GM18508 (cell line): ENCODE measurements at regions not wholly inside any gene's neighbourhood (a gene's known extent, or its start where the extent isn't known, plus 50 kb on each side); places are given as distances from the start of the nearest gene placed in this dataset.

Experiments
- ATAC-seq: cut with Tn5 transposase; IDR thresholded peaks from one replicate; pipeline ENCODE4 v1.9.1; 2021; ENCODE audit warnings: moderate number of reproducible peaks; ENCODE audit not compliant: insufficient read depth, unreplicated experiment

DNA sequence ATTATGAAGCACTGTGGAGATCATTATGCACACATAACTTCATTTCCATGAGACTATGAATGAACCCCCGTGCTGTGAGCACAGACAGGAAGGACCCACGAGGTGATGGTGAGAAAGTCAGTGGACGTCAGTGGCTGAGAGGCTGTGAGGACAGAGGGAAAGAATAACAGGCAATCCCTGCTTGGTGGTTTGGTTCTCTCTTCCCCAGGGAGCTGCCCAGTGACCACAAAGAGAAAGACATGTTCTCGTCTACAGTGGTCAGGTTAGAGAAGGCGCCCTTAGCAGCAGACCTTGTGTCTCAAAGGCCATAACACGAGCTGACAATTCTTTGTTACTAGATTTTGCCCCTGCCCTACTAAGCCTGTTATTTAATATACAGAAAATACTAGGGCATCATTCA, 609.2 kb downstream of the TOX3 start:
- ATAC-seq, result no peak

DNA sequence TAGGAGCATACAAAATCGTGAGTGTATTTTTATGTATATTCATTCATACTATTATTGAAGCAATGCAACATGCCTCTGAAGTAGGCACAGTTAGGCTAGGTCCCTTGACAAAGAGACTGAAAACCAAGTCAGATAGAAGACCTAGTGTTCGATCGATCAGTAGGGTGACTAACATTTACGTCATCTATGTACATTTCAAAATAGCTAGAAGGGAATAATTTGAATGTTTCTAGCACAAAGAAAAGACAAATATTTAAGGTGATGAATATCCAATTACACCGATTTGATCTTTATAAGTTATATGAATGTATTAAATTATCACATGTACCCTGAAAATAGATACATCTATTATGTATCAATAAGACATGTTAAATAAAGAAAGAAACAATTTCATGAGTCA, 610.1 kb downstream of the TOX3 start:
- no peak for ATAC-seq

DNA sequence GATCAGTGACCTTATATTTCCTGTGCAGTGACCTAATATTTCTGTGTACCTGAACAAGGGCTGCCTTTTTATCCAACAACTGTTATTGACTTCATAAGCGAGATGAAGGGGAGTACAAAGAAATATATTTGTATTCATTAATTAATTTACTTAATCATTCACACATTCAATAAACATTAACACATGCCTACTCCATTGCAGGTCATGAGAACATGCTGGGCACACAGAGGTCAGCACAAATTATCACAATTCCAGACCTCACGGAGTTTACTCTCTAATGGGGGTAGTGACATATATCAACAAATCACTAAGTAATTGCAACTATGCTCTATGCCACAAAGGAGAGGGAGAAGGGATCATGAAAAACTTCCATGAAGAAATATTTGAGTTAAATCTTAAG, 614.6 kb downstream of the TOX3 start:
- no peak for ATAC-seq

DNA sequence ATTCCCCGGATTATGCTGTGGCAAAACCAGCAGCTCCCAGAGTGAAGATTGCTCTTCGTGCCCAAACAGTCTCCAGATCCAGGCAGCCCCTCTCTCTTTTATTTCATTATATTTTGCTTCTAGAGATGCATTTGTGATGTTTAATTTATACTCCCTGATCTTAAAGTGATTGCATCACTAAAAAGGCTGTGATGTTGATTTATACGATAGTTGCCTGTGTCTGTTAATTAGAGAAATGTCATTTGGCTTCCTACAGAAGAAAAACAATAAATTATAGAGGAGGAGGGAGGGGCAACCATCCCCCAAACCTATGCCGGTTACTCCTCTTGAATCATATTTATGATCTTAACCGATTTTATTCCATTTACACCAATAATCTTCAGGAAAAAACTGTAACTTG, 615.3 kb downstream of the TOX3 start:
- no peak for ATAC-seq

DNA sequence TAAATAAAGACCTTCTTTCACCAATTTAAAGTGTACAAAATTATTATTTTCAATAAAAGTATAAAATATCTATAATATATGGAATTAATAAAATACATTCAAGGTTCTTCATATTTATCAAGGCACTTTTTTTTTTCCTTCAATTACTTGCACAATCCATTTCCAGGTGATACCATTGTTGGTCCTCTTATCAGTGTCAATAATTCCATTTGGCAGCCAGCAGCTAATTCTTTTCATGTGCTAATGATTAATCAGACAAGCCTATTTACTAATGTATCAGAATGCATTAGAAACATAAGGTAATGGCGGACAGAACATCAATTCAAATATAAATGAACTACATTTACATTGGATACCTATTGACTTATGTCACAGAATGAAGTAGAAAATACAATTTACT, 622.2 kb downstream of the TOX3 start:
- ATAC-seq, result no peak

DNA sequence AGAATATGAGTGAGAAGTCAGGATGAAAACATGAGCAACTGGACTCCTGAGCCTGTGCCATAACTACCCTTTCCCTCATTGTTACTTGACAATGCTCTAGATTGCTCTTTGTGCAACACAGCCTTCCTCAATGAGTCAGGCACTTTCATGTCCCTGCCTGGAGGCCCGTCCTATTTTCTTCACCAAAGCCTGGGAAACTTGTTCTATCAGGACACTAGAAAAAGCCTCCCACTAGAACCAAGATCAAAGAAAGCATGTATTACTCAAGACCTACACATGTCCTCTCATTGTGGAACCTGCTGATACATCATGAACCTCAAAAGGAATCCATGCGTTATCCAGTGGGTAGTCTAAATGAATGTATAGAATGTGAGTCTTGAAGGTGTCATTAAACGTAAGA, 624.5 kb downstream of the TOX3 start:
- ATAC-seq, result no peak

DNA sequence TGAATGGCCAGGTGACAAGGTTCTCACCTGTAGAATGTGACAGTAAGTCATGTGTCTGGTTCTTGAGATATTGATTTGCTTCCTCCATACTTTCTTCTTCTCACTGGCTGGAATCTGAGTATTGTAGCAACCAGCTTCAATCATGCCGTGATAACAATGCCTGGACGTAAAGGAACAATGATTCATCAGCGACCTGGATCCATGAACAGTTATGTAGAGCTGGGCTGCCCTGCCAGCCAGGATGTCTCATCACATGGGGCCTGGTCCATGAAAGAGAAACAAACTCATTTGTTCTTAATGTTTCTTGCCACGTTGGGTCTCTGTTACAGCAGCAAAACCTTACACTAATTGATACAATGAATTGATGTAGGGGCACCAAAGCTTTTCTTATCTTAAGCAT, 627.2 kb downstream of the TOX3 start:
- ATAC-seq, result no peak

DNA sequence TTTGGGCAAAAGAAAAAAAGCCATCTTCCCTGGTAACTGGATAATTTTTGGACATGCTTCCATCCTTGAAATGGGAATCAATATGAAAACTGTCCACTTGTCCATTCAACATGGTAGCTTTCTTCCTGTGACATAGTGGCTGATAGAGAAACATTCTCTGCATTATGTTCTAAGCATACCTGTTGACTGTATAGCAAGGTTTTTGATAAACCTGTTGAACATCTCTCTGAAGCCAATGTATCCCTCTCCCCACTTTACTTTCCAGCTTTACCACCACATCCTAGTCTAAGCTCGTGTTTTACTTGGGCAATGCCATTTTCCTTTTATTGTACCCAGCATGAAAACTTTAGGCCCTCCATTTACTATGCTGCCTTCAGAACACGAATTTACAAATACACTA, 630.1 kb downstream of the TOX3 start:
- ATAC-seq, result no peak

DNA sequence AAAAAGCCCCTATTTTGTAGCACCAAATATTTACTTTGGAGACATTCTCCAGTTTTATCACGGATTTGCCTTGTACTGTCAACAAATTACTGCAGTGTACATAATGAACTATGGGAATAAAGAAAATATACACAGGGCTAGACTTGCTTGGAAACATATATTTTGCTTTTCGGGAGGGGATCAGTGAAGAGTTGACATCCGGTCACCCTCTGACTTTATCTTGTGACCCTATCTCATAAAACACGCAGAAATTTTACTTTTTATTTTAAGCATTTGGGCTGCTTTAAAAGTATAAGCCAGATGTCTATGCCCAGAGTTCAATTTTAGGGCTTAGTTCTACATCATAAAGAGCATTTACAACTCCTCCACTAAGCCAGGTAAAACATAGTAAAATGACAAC, 630.7 kb downstream of the TOX3 start:
- ATAC-seq, result no peak

DNA sequence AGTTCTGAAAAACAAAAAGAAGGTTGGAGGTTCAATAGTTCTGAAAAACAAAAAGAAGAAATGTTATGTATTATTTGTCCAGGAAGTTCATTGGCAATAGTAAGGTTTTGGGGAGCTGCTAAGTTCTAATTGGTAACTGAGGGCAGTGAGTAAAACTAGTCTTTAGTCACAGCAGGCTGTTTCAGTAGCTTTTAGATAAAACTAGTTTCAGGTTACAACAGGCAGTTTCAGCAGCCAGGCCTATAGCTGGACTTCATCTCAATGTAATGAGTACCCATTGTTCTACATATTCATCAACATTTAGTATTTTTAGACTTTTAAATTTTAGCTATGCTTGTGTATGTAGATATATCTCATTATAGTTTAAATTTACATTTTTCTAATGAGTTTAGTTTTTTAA, 639.3 kb downstream of the TOX3 start:
- no peak for ATAC-seq

DNA sequence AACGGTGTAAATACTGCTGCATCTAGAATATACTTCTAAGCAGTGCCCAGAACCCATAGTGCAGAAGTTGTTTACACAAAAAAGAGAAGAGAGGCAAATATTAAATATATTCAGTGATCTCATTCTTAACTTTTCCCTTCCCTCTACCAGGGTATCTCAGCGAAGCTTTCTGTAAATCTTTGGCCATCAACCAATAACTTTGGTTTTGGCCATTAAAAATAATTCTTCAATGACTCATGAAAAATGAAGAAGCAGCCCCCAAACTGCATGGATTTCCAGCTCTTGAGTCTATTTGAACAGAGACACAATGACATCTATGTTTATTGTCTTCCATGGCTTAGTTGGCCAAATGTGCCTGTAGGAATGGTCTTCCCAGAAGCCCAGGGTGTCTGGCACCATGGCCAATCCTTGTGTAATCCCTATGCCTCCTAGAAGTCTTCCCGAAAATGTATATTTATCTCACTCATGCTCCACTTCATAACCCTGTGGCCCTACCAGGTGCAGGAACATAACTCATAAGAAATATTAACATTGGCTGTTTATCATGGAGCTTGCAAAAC, 646.6 kb downstream of the TOX3 start:
- ATAC-seq, result no peak

DNA sequence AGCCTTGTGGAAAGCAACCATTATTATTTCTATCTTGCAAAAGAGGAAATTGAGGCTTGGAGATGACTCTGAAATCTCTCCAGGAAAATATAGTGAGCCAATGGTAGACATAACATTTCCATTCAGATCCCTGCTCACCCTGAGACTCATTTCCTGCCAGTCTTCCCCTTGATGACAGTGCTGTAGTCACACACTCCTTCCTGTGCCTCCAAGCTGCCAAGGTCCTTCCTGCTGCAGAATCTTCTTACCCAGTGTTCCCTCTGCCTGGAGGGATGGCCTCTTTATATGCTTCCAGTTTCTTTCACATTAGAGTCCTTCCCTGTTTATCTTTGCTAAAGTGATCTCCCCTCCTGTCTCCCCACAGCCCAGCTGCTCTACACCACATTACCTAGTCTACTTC, 648.1 kb downstream of the TOX3 start:
- ATAC-seq, result no peak

DNA sequence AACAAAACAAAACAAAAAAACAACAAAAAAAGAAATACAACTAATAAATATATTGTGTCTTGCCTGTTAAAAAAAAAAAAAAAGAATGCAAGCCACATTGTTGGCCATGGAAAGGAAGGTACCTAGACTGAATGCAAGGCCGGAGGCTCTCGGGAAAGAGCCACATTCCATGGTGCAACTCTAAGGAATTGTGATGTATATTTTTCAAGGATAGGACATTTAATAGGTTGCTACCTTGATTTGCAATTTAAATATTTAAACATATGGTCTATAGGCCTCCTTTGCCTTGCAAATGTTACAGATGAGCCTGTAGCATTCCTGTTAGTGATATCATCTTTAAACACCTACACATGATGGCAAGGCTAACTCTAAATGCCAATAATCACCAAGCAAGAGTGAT, 650.9 kb downstream of the TOX3 start:
- ATAC-seq, result no peak

DNA sequence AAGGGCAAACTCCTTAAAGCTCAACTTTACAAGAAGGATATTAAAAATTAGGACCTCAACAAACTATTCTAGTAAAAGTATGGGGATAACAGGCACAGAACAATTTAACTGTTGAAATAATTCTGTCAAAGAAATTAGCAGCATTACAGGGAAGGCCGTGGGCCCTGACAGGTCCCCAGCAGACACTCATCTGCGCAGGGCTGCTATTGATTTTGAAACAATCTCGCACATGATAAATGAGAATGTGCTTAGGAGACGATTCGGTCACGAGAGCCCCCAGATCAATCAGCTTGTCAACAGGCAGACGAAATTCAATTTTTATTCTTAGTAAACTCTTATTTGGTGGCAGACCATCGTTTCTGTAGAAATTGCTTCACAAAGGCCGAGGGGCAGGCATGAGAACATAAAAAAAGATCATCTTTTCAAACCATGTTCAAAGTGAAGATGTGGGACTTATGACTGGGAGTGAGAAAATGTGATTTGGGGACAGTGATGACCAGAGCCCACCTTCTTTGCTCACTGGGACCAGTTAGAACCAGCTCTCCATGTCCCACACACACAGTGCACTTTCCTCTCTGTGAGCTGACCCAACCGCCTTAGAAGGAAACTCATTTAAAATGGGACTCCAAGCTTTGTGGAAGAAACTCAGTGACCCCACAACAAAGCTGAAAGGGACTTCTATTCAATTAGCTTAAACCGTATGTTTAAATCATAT, 654.5 kb downstream of the TOX3 start:
- no peak for ATAC-seq

DNA sequence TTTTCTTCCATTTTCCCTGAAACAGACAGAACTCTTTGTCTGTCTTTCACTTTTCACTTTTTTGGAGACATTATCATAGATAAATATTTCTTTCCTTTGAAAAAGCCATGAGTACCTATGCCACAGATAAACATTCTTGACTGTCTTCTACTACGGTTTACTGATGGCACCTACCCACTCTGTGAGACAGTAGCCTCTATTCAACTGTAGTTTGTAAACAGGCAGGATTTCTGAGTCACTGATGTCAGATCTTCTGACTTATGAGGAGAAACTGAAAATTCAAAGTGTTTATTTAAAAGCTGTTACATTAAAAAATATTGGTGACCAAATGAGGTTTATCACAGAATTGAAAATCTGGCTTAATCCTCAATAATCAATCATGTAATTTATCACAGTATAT, 658.4 kb downstream of the TOX3 start:
- no peak for ATAC-seq

DNA sequence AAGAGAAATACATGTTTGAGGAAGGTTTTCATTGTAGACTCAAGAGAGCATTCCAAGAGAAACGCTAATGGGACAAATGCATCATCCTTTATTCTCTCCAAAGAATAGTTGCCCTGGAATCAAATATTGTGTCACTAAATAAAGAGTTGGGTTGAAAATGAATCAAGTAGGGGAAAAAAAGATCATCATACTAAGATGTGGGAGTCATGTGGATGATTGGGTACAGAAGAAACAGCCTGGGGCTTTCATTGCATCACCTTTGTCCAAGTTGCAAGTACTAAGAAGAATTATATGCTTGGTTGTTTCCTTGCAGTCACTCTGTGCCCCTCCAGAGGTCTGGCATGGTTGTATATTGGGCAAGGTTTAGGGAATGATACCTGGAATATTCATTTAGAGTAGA, 658.9 kb downstream of the TOX3 start:
- ATAC-seq, result no peak

DNA sequence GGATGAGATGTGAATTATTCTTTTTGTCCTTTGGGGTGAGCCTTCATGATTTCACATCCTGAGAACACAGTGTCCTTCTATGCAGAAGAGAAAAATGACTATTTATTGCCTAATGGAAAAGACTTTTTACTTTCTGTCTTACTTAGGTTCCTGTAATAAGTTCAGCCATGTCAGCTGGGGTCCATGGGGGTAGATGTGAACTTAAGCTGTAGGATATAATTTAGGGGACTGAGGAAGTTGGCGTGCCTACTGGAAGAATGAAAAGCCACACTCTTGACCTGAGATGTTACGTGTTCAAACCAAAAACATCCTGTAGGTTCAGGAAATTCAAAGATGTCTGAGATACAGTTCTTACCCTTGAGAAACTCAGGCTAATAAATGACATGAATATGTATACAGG, 660.5 kb downstream of the TOX3 start:
- ATAC-seq, result no peak

DNA sequence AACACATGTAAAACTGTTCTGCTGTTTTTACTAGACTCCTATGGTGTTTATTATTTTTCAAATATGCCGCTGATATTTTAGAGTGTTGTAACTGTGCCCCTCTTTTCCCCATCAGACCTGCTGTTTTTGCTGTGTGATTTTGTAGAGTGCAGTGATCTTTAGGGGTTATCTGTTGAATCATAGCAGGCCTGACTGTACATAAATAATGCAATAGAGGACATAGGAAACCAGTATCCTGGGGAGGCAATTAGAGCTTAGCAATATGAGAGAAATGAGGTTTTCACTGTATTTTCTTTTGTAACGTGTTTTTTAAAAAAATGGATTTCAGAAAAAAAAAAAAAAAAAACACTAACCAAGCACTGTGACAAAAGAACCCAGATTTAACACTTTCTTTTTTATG, 662.2 kb downstream of the TOX3 start:
- ATAC-seq, result no peak

DNA sequence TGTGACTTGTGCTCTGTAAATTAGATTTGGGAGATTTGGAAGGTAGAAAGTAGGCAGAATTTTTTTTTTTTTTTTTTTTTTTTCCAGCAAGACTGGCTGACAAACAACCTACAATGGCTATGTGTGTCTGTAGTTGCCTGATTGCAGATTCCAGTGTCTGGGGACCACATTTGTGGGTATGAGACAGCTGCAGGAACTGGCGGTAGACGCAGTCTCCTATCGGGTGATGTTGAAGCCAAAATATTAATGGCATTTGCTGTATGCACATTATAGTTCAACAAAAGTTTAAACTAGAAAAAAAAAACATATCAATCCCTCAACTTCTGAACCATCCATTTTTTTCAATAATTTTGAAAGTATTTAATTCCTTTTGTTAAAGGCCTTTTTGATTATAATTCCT, 665.2 kb downstream of the TOX3 start:
- no peak for ATAC-seq

DNA sequence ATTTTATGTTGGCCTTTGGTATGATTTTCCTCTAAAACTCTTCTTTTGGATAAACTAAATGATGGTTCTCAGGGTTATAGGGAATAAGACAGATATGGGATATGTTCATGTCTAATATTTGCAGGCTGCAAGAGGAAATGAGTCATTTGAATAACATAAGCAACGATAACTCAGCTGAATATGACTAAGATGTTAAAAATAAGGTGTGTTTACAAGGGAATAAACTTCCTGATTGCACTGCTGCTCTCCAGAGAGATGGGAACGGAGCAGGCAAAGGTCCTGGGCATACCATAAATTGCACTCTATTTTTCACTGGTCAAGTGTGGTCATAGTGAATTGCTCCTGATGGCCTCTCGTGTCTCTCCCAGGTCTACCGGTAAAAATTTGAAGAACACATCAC, 666.2 kb downstream of the TOX3 start:
- no peak for ATAC-seq

DNA sequence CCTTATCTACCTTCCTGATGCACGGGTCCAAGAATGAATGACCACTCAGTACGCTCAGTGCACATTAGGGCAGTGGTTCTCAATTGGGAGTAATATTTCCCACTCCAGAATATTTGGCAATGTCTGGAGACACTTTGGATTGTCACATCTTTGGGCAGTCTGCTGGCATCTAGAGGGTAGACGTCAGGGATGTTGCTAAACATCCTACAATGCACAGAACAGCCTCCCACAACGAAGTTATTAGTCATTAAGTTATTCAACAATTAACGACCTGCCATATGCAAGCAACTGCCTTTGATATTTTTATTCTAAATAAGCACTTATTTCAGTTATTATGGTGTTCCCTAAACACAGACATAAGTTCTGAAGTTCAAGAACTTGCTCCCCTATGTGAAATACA, 669.3 kb downstream of the TOX3 start:
- ATAC-seq, result no peak

DNA sequence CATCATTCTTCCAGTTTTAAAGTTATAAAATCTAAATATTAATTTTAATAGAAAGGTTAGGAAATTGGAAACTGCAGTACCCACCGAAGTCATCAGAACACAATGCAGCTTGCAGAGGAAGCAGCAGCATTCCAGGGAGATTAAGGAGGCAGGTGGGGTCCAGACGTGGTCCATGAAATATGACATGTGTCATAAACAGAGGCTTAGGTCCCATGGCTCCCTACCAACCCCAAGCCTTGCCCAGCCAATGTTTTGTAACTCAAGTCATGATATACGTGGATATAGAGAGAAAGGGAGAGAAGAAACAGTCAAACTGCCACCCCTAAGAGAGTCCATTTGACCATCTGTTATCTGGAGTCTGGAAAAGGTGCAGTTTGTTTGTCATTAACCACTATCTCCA, 670.0 kb downstream of the TOX3 start:
- ATAC-seq, result no peak

DNA sequence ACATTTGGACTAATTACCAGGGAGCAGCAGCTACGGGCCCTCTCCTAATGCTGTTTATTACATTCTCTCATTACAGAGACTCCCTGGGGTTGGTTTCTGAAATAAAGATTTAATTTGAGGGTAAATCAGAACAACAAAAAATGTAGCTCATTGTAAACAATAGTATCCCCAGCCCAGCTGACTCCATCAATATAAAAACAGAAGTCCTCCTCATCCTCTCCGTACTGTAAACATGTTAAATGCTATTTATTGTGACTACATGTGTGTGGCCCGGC, 670.4 kb downstream of the TOX3 start:
- ATAC-seq, result no peak
